ENCODE measurements at regions not wholly inside any gene's neighbourhood (a gene's known extent, or its start where the extent isn't known, plus 50 kb on each side); places are given as distances from the start of the nearest gene placed in this dataset.

DNA sequence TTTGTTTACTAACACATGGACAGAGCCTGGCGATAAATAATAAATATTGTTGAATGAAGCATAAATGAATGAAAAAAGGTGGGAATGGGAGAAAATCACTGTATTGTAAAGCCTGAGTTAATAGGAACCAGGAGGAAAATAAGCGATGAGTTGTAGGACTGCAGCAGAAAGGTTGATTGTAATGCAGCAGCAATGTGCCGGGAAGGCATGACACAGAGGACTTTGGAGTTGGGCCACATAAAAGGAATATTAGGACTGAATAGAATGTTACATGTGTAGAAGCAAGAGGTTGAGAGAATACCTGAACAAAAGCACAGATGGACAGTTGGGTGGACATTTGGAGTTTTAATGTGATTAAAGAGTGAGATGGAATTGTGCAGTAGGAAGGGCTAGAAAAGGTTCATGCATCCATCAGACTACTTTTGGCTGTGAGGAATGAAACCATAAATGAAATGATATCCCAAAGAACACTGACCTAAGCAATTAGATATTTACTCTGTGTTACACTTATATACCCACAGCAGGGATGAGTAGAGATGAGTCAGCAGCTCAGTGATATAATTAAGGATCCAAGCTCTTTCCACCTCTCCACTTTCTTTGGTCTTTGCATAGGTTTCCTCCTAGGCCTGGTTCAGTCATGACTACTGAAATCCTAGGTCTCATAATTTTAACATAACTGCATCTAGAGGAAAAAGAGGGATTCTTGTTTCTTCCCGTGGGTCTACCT is 55.4 kb downstream of the CCER1 start:
- no peak overlapping the region for H3K27ac Mint-ChIP-seq (ENCODE audit: unreplicated experiment)
- TF ChIP-seq, protein P1, sequence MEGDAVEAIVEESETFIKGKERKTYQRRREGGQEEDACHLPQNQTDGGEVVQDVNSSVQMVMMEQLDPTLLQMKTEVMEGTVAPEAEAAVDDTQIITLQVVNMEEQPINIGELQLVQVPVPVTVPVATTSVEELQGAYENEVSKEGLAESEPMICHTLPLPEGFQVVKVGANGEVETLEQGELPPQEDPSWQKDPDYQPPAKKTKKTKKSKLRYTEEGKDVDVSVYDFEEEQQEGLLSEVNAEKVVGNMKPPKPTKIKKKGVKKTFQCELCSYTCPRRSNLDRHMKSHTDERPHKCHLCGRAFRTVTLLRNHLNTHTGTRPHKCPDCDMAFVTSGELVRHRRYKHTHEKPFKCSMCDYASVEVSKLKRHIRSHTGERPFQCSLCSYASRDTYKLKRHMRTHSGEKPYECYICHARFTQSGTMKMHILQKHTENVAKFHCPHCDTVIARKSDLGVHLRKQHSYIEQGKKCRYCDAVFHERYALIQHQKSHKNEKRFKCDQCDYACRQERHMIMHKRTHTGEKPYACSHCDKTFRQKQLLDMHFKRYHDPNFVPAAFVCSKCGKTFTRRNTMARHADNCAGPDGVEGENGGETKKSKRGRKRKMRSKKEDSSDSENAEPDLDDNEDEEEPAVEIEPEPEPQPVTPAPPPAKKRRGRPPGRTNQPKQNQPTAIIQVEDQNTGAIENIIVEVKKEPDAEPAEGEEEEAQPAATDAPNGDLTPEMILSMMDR (IDR thresholded peaks at IDR 0.05; ENCODE audit: unreplicated experiment), result no peak
- DNase-seq, result no peak
- no peaks in the 10 kb centered on the region for H3K4me1 Mint-ChIP-seq (ENCODE audit: low read depth, unreplicated experiment)
- no peaks in the 10 kb centered on the region for H3K36me3 Mint-ChIP-seq (ENCODE audit: insufficient read depth, unreplicated experiment)
- H3K4me3 Mint-ChIP-seq (ENCODE audit: low read depth, unreplicated experiment), result no peak overlapping the region
- peaks cover 5% of the 10 kb centered on the region for H3K9me3 Mint-ChIP-seq (ENCODE audit: low read depth, unreplicated experiment)
- no peaks in the 10 kb centered on the region for H3K27me3 Mint-ChIP-seq (ENCODE audit: unreplicated experiment)
- CTCF ChIA-PET, result interaction anchor here (0.5 kb wide), 1 partner anchor 1259 kb away, joined by 3 read pairs; no protein-coding TSS in a partner anchor
- intact Hi-C loops (cut with micrococcal nuclease; ENCODE audit: unreplicated experiment), result no loop called here
- no TSS peak for BruUV-seq (replicated peaks)

DNA sequence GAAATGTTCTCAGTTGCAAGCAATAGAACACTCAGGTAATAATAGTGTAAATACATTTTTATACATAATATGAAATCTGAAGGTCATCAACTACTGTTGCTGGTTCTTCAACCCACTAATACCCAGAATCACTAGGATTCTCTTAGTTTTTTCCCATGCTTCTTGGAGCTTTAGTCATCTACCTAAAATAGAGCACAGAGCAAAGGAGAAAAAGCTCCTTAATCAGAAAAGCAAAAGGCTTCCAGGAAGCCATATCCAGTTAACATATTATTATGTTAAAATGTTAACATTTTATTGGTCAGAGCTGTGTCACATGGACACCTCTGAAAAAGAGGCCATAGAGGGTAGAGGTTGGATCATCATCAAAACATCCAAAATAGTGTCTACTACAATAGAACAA is 57.0 kb downstream of the CCER1 start:
- no peaks in the 10 kb centered on the region for H3K4me1 Mint-ChIP-seq (ENCODE audit: low read depth, unreplicated experiment)
- CTCF ChIA-PET, result no interaction called here
- intact Hi-C loops (cut with micrococcal nuclease; ENCODE audit: unreplicated experiment), result no loop called here
- TF ChIP-seq, protein P1 (IDR thresholded peaks at IDR 0.05; ENCODE audit: unreplicated experiment), result no peak
- H3K27me3 Mint-ChIP-seq (ENCODE audit: unreplicated experiment), result no peaks in the 10 kb centered on the region
- peaks cover 3% of the 10 kb centered on the region for H3K9me3 Mint-ChIP-seq (ENCODE audit: low read depth, unreplicated experiment)
- no peak overlapping the region for H3K27ac Mint-ChIP-seq (ENCODE audit: unreplicated experiment)
- H3K36me3 Mint-ChIP-seq (ENCODE audit: insufficient read depth, unreplicated experiment), result no peaks in the 10 kb centered on the region
- no peak for DNase-seq
- H3K4me3 Mint-ChIP-seq (ENCODE audit: low read depth, unreplicated experiment), result no peak overlapping the region
- BruUV-seq (replicated peaks), result no TSS peak

DNA sequence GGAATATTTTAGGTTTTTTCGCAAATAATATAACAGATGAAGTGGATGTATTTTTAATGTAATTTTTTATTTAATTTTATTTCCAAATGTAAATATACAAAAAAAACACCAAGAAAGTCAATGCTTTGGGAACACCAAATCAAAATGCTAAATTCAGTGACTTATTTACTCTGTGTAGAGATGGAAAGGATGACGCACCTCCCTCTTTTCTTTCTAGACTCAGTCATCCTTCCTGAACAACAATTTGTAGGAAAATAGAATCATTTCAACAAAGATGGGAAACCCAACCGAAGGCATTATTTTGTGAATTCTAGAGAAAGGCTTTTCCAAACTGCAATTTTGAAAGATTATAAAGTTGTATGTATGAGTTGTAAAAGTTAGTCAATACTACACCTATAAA is 57.7 kb downstream of the CCER1 start:
- CTCF ChIA-PET, result no interaction called here
- no TSS peak for BruUV-seq (replicated peaks)
- TF ChIP-seq, protein P1 (IDR thresholded peaks at IDR 0.05; ENCODE audit: unreplicated experiment), result no peak
- H3K4me1 Mint-ChIP-seq (ENCODE audit: low read depth, unreplicated experiment), result no peaks in the 10 kb centered on the region
- intact Hi-C loops (cut with micrococcal nuclease; ENCODE audit: unreplicated experiment), result no loop called here
- no peak for DNase-seq
- no peaks in the 10 kb centered on the region for H3K27me3 Mint-ChIP-seq (ENCODE audit: unreplicated experiment)
- peaks cover 3% of the 10 kb centered on the region for H3K9me3 Mint-ChIP-seq (ENCODE audit: low read depth, unreplicated experiment)
- no peaks in the 10 kb centered on the region for H3K36me3 Mint-ChIP-seq (ENCODE audit: insufficient read depth, unreplicated experiment)
- H3K4me3 Mint-ChIP-seq (ENCODE audit: low read depth, unreplicated experiment), result no peak overlapping the region
- no peak overlapping the region for H3K27ac Mint-ChIP-seq (ENCODE audit: unreplicated experiment)

DNA sequence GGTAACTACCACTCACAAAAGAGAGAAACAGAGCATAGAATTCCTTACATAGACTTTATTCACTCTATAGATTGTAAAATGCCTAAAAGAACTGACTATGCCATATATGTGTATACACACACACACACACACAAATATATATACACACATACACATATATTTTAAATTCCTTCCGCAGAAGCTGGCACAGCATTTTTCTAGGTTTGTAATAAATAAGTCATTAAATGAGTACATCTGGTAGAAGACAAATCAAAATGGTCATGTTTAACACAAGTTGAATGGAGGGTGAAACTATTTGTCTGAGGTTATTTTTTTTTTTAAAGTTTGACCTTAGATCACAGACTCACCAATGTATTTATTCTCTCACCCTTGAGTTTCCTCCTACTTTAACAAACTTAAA is 58.2 kb downstream of the CCER1 start:
- H3K27ac Mint-ChIP-seq (ENCODE audit: unreplicated experiment), result no peak overlapping the region
- no peak overlapping the region for H3K4me3 Mint-ChIP-seq (ENCODE audit: low read depth, unreplicated experiment)
- no TSS peak for BruUV-seq (replicated peaks)
- CTCF ChIA-PET, result no interaction called here
- peaks cover 3% of the 10 kb centered on the region for H3K9me3 Mint-ChIP-seq (ENCODE audit: low read depth, unreplicated experiment)
- intact Hi-C loops (cut with micrococcal nuclease; ENCODE audit: unreplicated experiment), result no loop called here
- no peaks in the 10 kb centered on the region for H3K4me1 Mint-ChIP-seq (ENCODE audit: low read depth, unreplicated experiment)
- no peaks in the 10 kb centered on the region for H3K36me3 Mint-ChIP-seq (ENCODE audit: insufficient read depth, unreplicated experiment)
- no peak for DNase-seq
- TF ChIP-seq, protein P1 (IDR thresholded peaks at IDR 0.05; ENCODE audit: unreplicated experiment), result no peak
- no peaks in the 10 kb centered on the region for H3K27me3 Mint-ChIP-seq (ENCODE audit: unreplicated experiment)
